GM12892 (cell line): ENCODE measurements at regions not wholly inside any gene's neighbourhood (a gene's known extent, or its start where the extent isn't known, plus 50 kb on each side); places are given as distances from the start of the nearest gene placed in this dataset.

Source experiments
- POLR2A ChIP-seq: IDR thresholded peaks from 2 replicates; pipeline ENCODE4 v1.6.1; 2011; ENCODE audit warnings: low read depth, low read length, control low read depth
- POLR2AphosphoS5 ChIP-seq: IDR thresholded peaks from 2 replicates; pipeline ENCODE4 v1.6.1; 2011; ENCODE audit warnings: low read depth, low read length, control low read depth

DNA sequence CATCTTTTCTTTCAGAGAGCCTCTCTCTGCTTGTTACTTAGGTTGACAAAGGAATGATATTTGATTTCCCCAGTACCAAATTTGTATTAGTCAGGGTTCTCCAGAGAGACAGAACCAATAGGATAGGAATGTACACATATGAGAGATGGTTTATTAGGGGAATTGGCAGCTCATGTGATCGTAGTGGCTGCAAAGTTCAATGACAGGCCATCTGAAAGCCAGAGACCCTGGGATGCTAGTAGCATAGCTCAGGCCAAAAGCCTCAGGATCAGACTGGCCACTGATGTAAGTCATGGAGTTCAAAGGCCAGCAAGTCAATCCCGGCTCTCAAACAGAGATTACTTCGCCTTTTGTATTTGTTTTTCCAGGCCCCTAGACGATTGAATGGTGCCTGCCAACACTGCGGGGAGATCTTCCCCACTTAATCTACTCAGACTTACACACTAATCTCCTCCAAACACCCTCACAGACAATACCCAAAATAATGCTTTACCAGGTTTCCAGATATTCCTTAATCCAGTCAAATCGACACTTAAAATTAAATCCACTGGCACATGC, 215.5 kb downstream of the ALDH8A1 start:
- no peak for TF ChIP-seq POLR2AphosphoS5
- no peak for TF ChIP-seq POLR2A
